GM19240 (cell line): ENCODE measurements at regions not wholly inside any gene's neighbourhood (a gene's known extent, or its start where the extent isn't known, plus 50 kb on each side); places are given as distances from the start of the nearest gene placed in this dataset.

Experiments used
- DNase-seq: peaks from one replicate; pipeline ENCODE4 v3.0.0; 2011; ENCODE audit warnings: low spot score; ENCODE audit not compliant: insufficient read length

GRCh38 chr6:157769776-157770426 lies 53.1 kb upstream of the SNX9 start:
- no peak for DNase-seq

- no peak for DNase-seq
Observed at GRCh38 chr6:157770946-157771345, 52.1 kb upstream of the SNX9 start.

- no peak for DNase-seq
Observed at GRCh38 chr6:157772820-157773219, 50.2 kb upstream of the SNX9 start.
